HG02970 (cell line): ENCODE measurements at regions not wholly inside any gene's neighbourhood (a gene's known extent, or its start where the extent isn't known, plus 50 kb on each side); places are given as distances from the start of the nearest gene placed in this dataset.
"Not testable (repeated sequence)": the region's sequence is repeated elsewhere in the genome, so short reads cannot be mapped to it uniquely, and the experiment has no call there.

ENCODE experiments used
- ATAC-seq: cut with Tn5 transposase; IDR thresholded peaks from one replicate; pipeline ENCODE4 v1.9.1; 2021; ENCODE audit warnings: mild to moderate bottlenecking, moderate library complexity, moderate number of reproducible peaks; ENCODE audit not compliant: unreplicated experiment, low FRiP score

- no peak for ATAC-seq
Measured at GRCh38 chr21:14629461-14629860, 83.3 kb upstream of the SAMSN1 start.

GRCh38 chr21:14623079-14623478, 77.0 kb upstream of the SAMSN1 start:
- ATAC-seq = not testable (repeated sequence)

GRCh38 chr21:14620152-14620551, 74.0 kb upstream of the SAMSN1 start:
- ATAC-seq = no peak

- no peak for ATAC-seq
Measured at GRCh38 chr21:14617871-14618270, 71.8 kb upstream of the SAMSN1 start.

- ATAC-seq = no peak
Measured at GRCh38 chr21:14617040-14617393, 70.9 kb upstream of the SAMSN1 start.

- no peak for ATAC-seq
Measured at GRCh38 chr21:14616380-14617039, 70.4 kb upstream of the SAMSN1 start.

DNA sequence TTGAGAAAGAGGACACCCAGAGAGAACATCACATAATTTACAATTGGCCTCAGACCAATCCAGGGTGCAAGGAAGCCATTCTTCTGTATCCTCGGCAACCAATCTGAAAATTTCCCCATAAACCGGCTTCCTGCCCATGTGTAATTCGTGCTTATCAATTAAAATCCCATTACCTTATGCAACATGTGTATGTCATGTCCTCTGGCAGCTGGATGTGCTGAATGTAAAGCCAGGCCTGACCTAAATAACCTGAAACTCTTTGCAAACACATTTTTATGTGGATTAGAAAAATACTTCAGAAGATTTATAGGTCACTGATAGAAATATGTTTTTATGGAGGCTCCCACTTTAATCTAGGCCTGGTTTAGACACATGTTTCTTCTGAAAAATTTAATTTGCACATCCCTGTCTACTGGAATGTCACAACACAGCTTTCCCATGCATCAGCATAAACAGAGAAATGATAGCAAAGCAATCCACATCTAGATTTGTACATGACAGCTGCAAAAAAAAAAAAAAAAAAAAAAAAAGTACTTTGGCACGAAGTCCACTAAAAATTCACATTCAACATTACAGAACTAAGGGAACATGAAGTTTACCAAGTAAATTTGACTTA, 69.4 kb upstream of the SAMSN1 start:
- ATAC-seq = no peak

DNA sequence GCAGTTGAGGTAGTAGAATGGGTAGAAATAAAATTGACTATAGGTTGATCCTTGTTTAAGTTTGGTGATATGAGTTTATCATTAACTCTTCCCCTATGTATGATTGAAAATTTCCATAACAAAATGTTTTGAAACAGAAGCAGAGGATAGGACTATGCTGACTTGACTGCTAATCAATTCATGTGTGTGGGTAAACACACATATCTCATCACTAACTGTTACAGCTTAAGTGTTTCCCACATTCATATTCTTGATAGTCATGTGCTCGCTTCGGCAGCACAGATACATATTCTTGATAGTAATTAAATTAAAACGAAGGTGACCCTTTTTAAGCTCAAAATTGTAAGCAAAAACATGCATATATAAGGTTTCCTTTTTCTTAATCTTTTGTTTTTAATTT, 68.2 kb upstream of the SAMSN1 start:
- ATAC-seq = no peak

DNA sequence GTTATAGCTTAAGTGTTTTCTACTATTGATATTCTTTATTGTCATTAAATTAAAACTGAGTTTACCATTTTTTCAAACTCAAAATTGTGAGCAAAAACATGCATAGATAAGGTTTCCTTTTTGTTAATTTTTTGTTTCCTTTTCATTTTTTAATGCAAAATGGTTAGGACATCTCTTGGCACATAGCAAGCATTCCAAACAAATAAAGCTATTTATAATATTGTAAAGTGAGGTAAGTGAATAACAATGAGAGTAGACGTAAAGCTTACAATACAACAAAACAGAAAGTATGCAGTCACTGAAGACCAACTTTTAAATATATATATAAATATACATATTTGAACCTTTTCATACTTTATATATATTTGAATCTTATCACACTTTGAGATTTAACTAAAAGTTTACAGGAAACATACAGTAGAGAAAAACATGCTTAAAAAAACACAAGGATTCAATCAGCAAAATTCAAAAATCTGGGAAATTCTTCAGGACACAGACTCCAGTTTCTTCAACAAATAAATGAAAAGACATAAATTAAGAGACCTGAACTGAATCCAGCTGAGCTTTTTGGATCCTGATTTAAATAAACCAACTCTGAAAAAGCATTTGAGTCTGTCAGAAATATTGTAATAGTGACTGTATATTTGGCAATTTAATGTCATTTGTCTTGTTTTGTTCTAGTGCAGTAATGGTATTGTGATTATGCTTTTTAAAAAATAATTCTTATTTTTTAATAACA, 67.5 kb upstream of the SAMSN1 start:
- no peak for ATAC-seq

- not testable (repeated sequence) for ATAC-seq
Measured at GRCh38 chr21:14610119-14610518, 64.0 kb upstream of the SAMSN1 start.

GRCh38 chr21:14609274-14609673, 63.2 kb upstream of the SAMSN1 start:
- ATAC-seq = no peak

DNA sequence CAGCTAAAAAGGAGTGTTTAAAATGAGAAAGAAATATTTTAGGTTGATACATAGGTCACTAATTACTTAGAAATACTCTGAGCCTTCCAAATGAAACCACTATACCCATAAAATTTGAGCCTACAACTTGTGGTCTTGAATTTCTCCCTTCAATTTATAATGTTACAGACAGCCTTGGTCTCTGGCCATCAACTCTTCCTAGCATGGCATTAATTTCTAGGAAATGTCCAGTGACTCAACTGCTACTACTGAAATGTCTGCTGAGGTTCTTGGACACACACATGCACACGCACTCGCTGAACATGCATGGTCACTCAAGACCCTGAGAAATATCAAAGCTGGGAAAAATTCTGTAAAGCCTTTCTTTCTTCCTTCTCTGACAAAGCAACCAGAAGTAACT, 61.1 kb upstream of the SAMSN1 start:
- no peak for ATAC-seq

GRCh38 chr21:14603202-14603601, 57.1 kb upstream of the SAMSN1 start:
- ATAC-seq = no peak

DNA sequence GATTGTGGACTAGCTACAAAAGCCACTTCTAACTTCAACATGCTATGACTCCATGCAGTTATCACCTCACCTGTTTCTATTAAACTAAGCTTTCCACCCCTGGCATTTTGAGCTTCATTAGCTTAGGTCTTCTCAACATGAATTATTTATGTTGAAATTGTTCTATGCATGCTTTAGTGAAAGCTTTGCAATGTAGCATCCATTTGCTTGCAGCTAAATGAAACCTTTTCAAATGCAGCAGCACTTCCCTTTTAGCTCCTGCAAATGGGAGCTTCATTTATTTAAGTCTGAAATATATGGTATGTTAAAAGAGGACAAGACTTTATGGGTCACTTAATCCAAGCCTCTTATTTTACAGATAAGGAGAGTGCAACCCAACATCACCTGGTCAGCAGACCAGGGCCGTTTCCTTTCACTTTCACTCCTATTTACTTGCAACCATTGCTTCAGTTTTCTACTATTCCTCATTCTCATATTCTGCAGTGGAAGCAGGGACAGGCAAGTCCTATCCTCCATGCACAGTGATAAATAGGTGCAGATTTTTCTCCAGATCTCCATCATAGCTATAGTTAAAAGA, 56.4 kb upstream of the SAMSN1 start:
- no peak for ATAC-seq

- no peak for ATAC-seq
Measured at GRCh38 chr21:14600569-14601297, 54.6 kb upstream of the SAMSN1 start.

GRCh38 chr21:14598065-14598464, 52.0 kb upstream of the SAMSN1 start:
- no peak for ATAC-seq
